HG03039 (cell line): ENCODE measurements at regions not wholly inside any gene's neighbourhood (a gene's known extent, or its start where the extent isn't known, plus 50 kb on each side); places are given as distances from the start of the nearest gene placed in this dataset.
"Not testable (repeated sequence)": the region's sequence is repeated elsewhere in the genome, so short reads cannot be mapped to it uniquely, and the experiment has no call there.

Experiments
- ATAC-seq: cut with Tn5 transposase; IDR thresholded peaks from one replicate; pipeline ENCODE4 v1.9.1; 2021; ENCODE audit warnings: mild to moderate bottlenecking, moderate library complexity; ENCODE audit not compliant: unreplicated experiment

- no peak for ATAC-seq
Measured at GRCh38 chr3:55297706-55298105, 189.4 kb downstream of the WNT5A start.

GRCh38 chr3:55297245-55297644 is 189.9 kb downstream of the WNT5A start:
- ATAC-seq: no peak

- no peak for ATAC-seq
Measured at GRCh38 chr3:55296791-55297190, 190.3 kb downstream of the WNT5A start.

GRCh38 chr3:55296030-55296429 is 191.1 kb downstream of the WNT5A start:
- no peak for ATAC-seq

GRCh38 chr3:55294557-55294956 is 192.5 kb downstream of the WNT5A start:
- no peak for ATAC-seq

GRCh38 chr3:55292360-55292759 is 194.7 kb downstream of the WNT5A start:
- no peak for ATAC-seq

GRCh38 chr3:55288657-55289056 is 198.4 kb downstream of the WNT5A start:
- no peak for ATAC-seq

- ATAC-seq: no peak
Measured at GRCh38 chr3:55286693-55287092, 200.4 kb downstream of the WNT5A start.

GRCh38 chr3:55285156-55285555 is 201.9 kb downstream of the WNT5A start:
- no peak for ATAC-seq

GRCh38 chr3:55283441-55283925 is 203.6 kb downstream of the WNT5A start:
- ATAC-seq: no peak

GRCh38 chr3:55282994-55283393 is 204.1 kb downstream of the WNT5A start:
- ATAC-seq: no peak

- no peak for ATAC-seq
Measured at GRCh38 chr3:55272031-55272645, 215.0 kb downstream of the WNT5A start.

- ATAC-seq: no peak
Measured at GRCh38 chr3:55271549-55271948, 215.6 kb downstream of the WNT5A start.

- no peak for ATAC-seq
Measured at GRCh38 chr3:55270976-55271375, 216.1 kb downstream of the WNT5A start.

- no peak for ATAC-seq
Measured at GRCh38 chr3:55269636-55270035, 217.5 kb downstream of the WNT5A start.

- no peak for ATAC-seq
Measured at GRCh38 chr3:55269096-55269495, 218.0 kb downstream of the WNT5A start.

- ATAC-seq: no peak
Measured at GRCh38 chr3:55267206-55267930, 219.7 kb downstream of the WNT5A start.

- ATAC-seq: no peak
Measured at GRCh38 chr3:55264919-55265318, 222.2 kb downstream of the WNT5A start.

GRCh38 chr3:55252921-55253320 is 234.2 kb downstream of the WNT5A start:
- no peak for ATAC-seq

GRCh38 chr3:55249156-55249555 is 237.9 kb downstream of the WNT5A start:
- not testable (repeated sequence) for ATAC-seq

GRCh38 chr3:55247666-55248065 is 239.4 kb downstream of the WNT5A start:
- no peak for ATAC-seq

- ATAC-seq: no peak
Measured at GRCh38 chr3:55246033-55246432, 241.1 kb downstream of the WNT5A start.

GRCh38 chr3:55245351-55245750 is 241.8 kb downstream of the WNT5A start:
- no peak for ATAC-seq
